K562 (cell line): ENCODE measurements at regions not wholly inside any gene's neighbourhood (a gene's known extent, or its start where the extent isn't known, plus 50 kb on each side); places are given as distances from the start of the nearest gene placed in this dataset.

Experiments
- ATAC-seq: fragments of 200-7000 bp; cut with Tn5 transposase; 3 replicates; pipeline ENCODE4 v1.9.1; 2020; ENCODE audit warnings: moderate library complexity
- BruUV-seq: library from RNA; stranded (reverse); fragments of 400-500 nt; replicated peaks from 2 replicates; lab custom pipeline; 2021; lab: Mats Ljungman, UMichigan
- CTCF ChIA-PET: fragments of 300-600 bp; formaldehyde crosslinking; extraction: SDS; loops from one replicate; lab custom pipeline; 2021; ENCODE audit warnings: low intra/inter-chr PET ratio; lab: Yijun Ruan, JAX
- POLR2A ChIA-PET: fragments of 300-600, 350-650 bp; sonication (Branson Sonifier 250); formaldehyde crosslinking; extraction: SDS; loops from one replicate; lab custom pipeline; 2021; ENCODE audit warnings: antibody characterized with exemption, inconsistent platforms; lab: Yijun Ruan, JAX
- DNase-seq, 4 experiments: peaks; one replicate each; pipeline versions ENCODE4 v3.0.0 to v3.0.0-alpha.2; 2011 to 2018; ENCODE audit warnings: low spot score in 3 of 4, mixed read lengths in 3 of 4; ENCODE audit errors: extremely low read depth in 1 of 4
- FAIRE-seq: peaks from 2 replicates; lab custom pipeline; 2011; peaks lifted over from hg19 to GRCh38; lab: Jason Lieb, UNC
- H2AFZ ChIP-seq: 2 replicates; pipeline ENCODE4 v1.6.0; 2011; ENCODE audit warnings: low read depth, low read length, control low read depth, inconsistent platforms
- H3K27ac ChIP-seq: fragments of 200-600 bp; 3 replicates; pipeline ENCODE4 v1.8.0; 2011; ENCODE audit warnings: low read depth, mild to moderate bottlenecking, control low read depth, inconsistent platforms, low read length, moderate library complexity, mixed read lengths; ENCODE audit errors: extremely low read depth
- H3K27me3 ChIP-seq, 2 experiments: fragments of 300-600 bp in 1 of 2; 2 replicates in 1 of 2; 3 replicates in 1 of 2; pipeline versions ENCODE4 v1.6.0 to v1.8.0; 2011; ENCODE audit warnings: inconsistent platforms in 2 of 2, low read length in 2 of 2, mild to moderate bottlenecking in 1 of 2, mixed read lengths in 1 of 2, moderate library complexity in 1 of 2; ENCODE audit not compliant: control insufficient read depth in 2 of 2, insufficient read depth in 2 of 2
- H3K36me3 ChIP-seq: fragments of 300-600 bp; 3 replicates; pipeline ENCODE4 v1.8.0; 2011; ENCODE audit warnings: mild to moderate bottlenecking, low read length, inconsistent platforms; ENCODE audit not compliant: control insufficient read depth, insufficient read depth
- H3K4me1 ChIP-seq, 2 experiments: fragments of 200-600 bp in 1 of 2; replicated peaks in 1 of 2; 2 replicates in 1 of 2; 3 replicates in 1 of 2; pipeline versions ENCODE4 v1.5.1 to v1.8.0; 2011; ENCODE audit warnings: inconsistent platforms in 2 of 2, low read length in 2 of 2, mild to moderate bottlenecking in 1 of 2, mixed read lengths in 1 of 2, moderate library complexity in 1 of 2; ENCODE audit not compliant: control insufficient read depth in 2 of 2, insufficient read depth in 2 of 2
- H3K4me2 ChIP-seq: 2 replicates; pipeline ENCODE4 v1.6.1; 2011; ENCODE audit warnings: low read length, control low read depth, inconsistent platforms, mixed read lengths; ENCODE audit not compliant: insufficient read depth
- H3K4me3 ChIP-seq: fragments of 200-600 bp; sonication (generic), shearing (Covaris generic); 2 replicates; pipeline ENCODE4 v1.5.1; 2016; ENCODE audit warnings: control low read depth, inconsistent platforms
- H3K79me2 ChIP-seq: fragments of 200-600 bp; 3 replicates; pipeline ENCODE4 v1.8.0; 2011; ENCODE audit warnings: low read length, inconsistent platforms; ENCODE audit not compliant: control insufficient read depth, insufficient read depth
- H3K9ac ChIP-seq, 2 experiments: 2 replicates each; pipeline versions ENCODE4 v1.6.0 to v1.6.1; 2011; ENCODE audit warnings: low read depth in 2 of 2, low read length in 2 of 2, control low read depth in 1 of 2, inconsistent platforms in 1 of 2, mild to moderate bottlenecking in 1 of 2, mixed read lengths in 1 of 2; ENCODE audit not compliant: insufficient read depth in 1 of 2
- H3K9me1 ChIP-seq: one replicate; pipeline ENCODE4 v1.6.0; 2011; ENCODE audit warnings: inconsistent platforms, mild to moderate bottlenecking, low read length, moderate library complexity; ENCODE audit not compliant: control insufficient read depth, insufficient read depth
- H3K9me3 ChIP-seq: replicated peaks from 2 replicates; pipeline ENCODE4 v1.5.1; 2011; ENCODE audit warnings: low read depth, low read length, inconsistent platforms; ENCODE audit not compliant: control insufficient read depth, insufficient read depth
- H4K20me1 ChIP-seq: replicated peaks from 2 replicates; pipeline ENCODE4 v1.6.1; 2011; ENCODE audit warnings: low read length, inconsistent platforms, mixed read lengths; ENCODE audit not compliant: control insufficient read depth, insufficient read depth
- ARID4B ChIP-seq: sonication (generic); formaldehyde crosslinking; IDR thresholded peaks from 2 replicates; pipeline ENCODE4 v1.8.0; 2022; ENCODE audit warnings: mild to moderate bottlenecking, missing genetic modification reagents
- CAMTA2 ChIP-seq: fragments of 250-450 bp; sonication (Bioruptor Pico); conservative IDR thresholded peaks from 2 replicates; pipeline ENCODE4 v1.5.1; 2022
- CBX1 ChIP-seq: sonication (generic); IDR thresholded peaks from 2 replicates; pipeline ENCODE4 v1.6.1; 2016; ENCODE audit warnings: antibody characterized with exemption, low read depth, mild to moderate bottlenecking
- ETV6 ChIP-seq, 3 experiments: fragments of 150-350 bp in 1 of 3; sonication (generic) in 1 of 3; formaldehyde crosslinking in 1 of 3; IDR thresholded peaks; 2 replicates each; pipeline versions ENCODE4 v1.6.1 to v1.8.0; 2014 to 2022; ENCODE audit warnings: borderline replicate concordance in 2 of 3, low read depth in 2 of 3, antibody characterized with exemption in 1 of 3, low read length in 1 of 3, mild to moderate bottlenecking in 1 of 3, missing genetic modification reagents in 1 of 3
- KDM1A ChIP-seq, 2 experiments: fragments of 450-650 bp; IDR thresholded peaks; 2 replicates each; pipeline ENCODE4 v1.6.1; 2016; ENCODE audit warnings: mild to moderate bottlenecking in 2 of 2
- PHF20 ChIP-seq: fragments of 450-650 bp; IDR thresholded peaks from 2 replicates; pipeline ENCODE4 v1.6.1; 2018; ENCODE audit not compliant: partially characterized antibody
- RBM22 ChIP-seq: fragments of 200-400 bp; formaldehyde crosslinking; IDR thresholded peaks from 2 replicates; pipeline ENCODE4 v1.6.1; 2018; ENCODE audit warnings: low read length, low read depth; ENCODE audit not compliant: poor library complexity, severe bottlenecking
- RNF2 ChIP-seq: sonication (generic); IDR thresholded peaks from 2 replicates; pipeline ENCODE4 v1.6.1; 2016
- TCFL5 ChIP-seq: fragments of 250-450 bp; sonication (Bioruptor Pico); conservative IDR thresholded peaks from 2 replicates; pipeline ENCODE4 v1.6.1; 2021; ENCODE audit warnings: mild to moderate bottlenecking, moderate library complexity, matching md5 sums
- THRA ChIP-seq: fragments of 450-650 bp; IDR thresholded peaks from 2 replicates; pipeline ENCODE4 v1.6.1; 2017; ENCODE audit warnings: mild to moderate bottlenecking, moderate library complexity
- ZC3H4 ChIP-seq: sonication (generic); formaldehyde crosslinking; IDR thresholded peaks from 2 replicates; pipeline ENCODE4 v1.9.0; 2021; ENCODE audit warnings: missing genetic modification reagents, borderline replicate concordance
- ZNF586 ChIP-seq: fragments of 450-650 bp; formaldehyde crosslinking; conservative IDR thresholded peaks from 2 replicates; pipeline ENCODE4 v1.4.0; 2020; ENCODE audit warnings: mild to moderate bottlenecking, moderate library complexity
- WGBS: fragments of 100-300 bp; shearing (Covaris generic); methylation state at CpG from one replicate; pipeline ENCODE4 v1.1.6; 2016; ENCODE audit warnings: low coverage, mixed read lengths; ENCODE audit not compliant: insufficient coverage; ENCODE audit errors: missing lambda C conversion rate; 5-methylcytosine and 5-hydroxymethylcytosine counted together
- in situ Hi-C: fragments of 300-500 bp; cut with MboI; formaldehyde crosslinking; loops from 4 replicates; pipeline ENCODE4 v1.15.0; 2018; ENCODE audit warnings: inconsistent platforms, mixed read lengths
- intact Hi-C: fragments of 100-400 bp; cut with micrococcal nuclease; formaldehyde crosslinking; loops from 2 replicates; pipeline ENCODE4 v1.14.2; 2022
- TF ChIP-seq, protein P1 (sequence below): fragments of 250-450 bp; sonication (Bioruptor Pico); IDR thresholded peaks from 2 replicates; pipeline ENCODE4 v1.8.0; 2022; ENCODE audit warnings: inconsistent platforms, mild to moderate bottlenecking, moderate library complexity, borderline replicate concordance

DNA sequence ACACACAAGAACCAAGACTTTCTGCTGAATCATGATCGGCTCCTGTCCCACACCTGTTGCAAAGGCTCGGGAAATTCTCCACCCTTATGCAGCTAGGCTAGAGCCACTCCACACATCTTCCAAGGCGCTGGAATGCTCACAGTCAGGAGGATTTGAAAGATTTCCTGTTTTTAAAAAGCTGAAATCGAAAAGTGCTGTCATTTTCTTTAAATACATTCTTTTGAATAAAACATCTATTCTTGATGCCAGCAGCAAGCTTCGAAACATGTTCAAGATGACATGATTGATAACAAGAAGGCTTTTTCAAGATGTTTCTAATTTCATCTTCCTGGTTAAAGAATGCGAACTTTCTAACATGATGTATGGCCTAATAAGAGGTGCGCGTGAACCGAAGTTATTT lies 219.7 kb upstream of the CDH5 start:
- intact Hi-C loops: no loop called here
- TF ChIP-seq ETV6 (IDR thresholded peaks at IDR 0.05; ENCODE audit: borderline replicate concordance in 1 of 2, low read depth in 2 of 2, low read length in 1 of 2): no peak
- no peak for TF ChIP-seq ETV6 (CRISPR knock-in tag; IDR thresholded peaks at IDR 0.05; ENCODE audit: borderline replicate concordance)
- TF ChIP-seq, protein P1, sequence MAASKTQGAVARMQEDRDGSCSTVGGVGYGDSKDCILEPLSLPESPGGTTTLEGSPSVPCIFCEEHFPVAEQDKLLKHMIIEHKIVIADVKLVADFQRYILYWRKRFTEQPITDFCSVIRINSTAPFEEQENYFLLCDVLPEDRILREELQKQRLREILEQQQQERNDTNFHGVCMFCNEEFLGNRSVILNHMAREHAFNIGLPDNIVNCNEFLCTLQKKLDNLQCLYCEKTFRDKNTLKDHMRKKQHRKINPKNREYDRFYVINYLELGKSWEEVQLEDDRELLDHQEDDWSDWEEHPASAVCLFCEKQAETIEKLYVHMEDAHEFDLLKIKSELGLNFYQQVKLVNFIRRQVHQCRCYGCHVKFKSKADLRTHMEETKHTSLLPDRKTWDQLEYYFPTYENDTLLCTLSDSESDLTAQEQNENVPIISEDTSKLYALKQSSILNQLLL (CRISPR knock-in tag): no peak
- no peak for TF ChIP-seq ZNF586
- no peak for TF ChIP-seq TCFL5 (CRISPR knock-in tag)
- no peak for TF ChIP-seq ZC3H4 (CRISPR knock-in tag)
- no peak for TF ChIP-seq CAMTA2 (CRISPR knock-in tag)
- no peak for TF ChIP-seq RNF2
- no peak for TF ChIP-seq CBX1
- no peak for TF ChIP-seq RBM22
- no peak for TF ChIP-seq PHF20
- no peak for TF ChIP-seq KDM1A (IDR thresholded peaks at IDR 0.05)
- no peak for TF ChIP-seq THRA
- no peak for TF ChIP-seq ARID4B (CRISPR knock-in tag)

More for the DNA sequence above, 219.7 kb upstream of the CDH5 start:
- in situ Hi-C loops: no loop called here
- Histone ChIP-seq H3K4me1 (no peaks in the 10 kb centered on the region), H3K27ac (no peak overlapping the region), H3K27me3 (no peaks in the 10 kb centered on the region; a peak in 1 of 5 replicates), H3K9me1 (no peaks in the 10 kb centered on the region), H3K4me3 (no peak overlapping the region), H3K9me3 (no peaks in the 10 kb centered on the region), H3K9ac (no peak overlapping the region), H3K36me3 (no peaks in the 10 kb centered on the region), H2AFZ (no peak overlapping the region), H3K79me2 (no peaks in the 10 kb centered on the region), H3K4me2 (no peak overlapping the region), H4K20me1 (no peaks in the 10 kb centered on the region; the same call in 1 of the 2 replicates)
- no TSS peak for BruUV-seq
- ATAC-seq (no peak), DNase-seq (no peak), FAIRE-seq (no peak)
- 2% methylated on average over 9 of the region's 9 CpGs for WGBS
- CTCF ChIA-PET: no interaction called here
- POLR2A ChIA-PET: interaction anchor here (0.8 kb wide), 1 partner anchor 81 kb away, joined by 4 read pairs; no protein-coding TSS in a partner anchor
